PC-9 (cell line): ENCODE measurements at regions not wholly inside any gene's neighbourhood (a gene's known extent, or its start where the extent isn't known, plus 50 kb on each side); places are given as distances from the start of the nearest gene placed in this dataset.

Experiments used
- EZH2 ChIP-seq: fragments of 200-600 bp; sonication (generic); IDR thresholded peaks from 2 replicates; pipeline ENCODE4 v1.8.0; 2017; ENCODE audit warnings: antibody characterized with exemption, low read depth
- TF ChIP-seq, protein P1 (sequence below): fragments of 200-600 bp; sonication (generic); conservative IDR thresholded peaks from 2 replicates; pipeline ENCODE4 v1.6.1; 2017; ENCODE audit warnings: mixed run types, antibody characterized with exemption, mild to moderate bottlenecking, moderate library complexity

DNA sequence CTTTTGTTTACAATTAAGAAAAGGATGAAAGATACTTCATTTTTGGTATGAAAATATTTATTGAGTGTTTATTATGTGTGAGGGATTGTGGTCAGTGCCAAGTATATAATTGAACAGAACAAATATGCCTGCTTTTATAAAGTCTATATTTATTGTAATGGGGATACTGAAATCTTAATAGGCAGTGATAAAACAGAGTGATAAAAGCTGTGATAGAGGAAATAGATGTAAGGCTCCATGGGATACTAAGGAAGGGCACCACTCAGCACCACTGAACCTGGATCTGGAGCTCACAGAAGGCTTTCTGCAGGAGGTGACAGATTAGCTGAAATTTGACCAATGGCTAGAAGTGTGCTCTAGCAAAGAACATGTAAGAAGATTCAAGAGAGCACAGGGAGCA, 263.5 kb downstream of the C4orf33 start:
- TF ChIP-seq EZH2: no peak
- TF ChIP-seq, protein P1, sequence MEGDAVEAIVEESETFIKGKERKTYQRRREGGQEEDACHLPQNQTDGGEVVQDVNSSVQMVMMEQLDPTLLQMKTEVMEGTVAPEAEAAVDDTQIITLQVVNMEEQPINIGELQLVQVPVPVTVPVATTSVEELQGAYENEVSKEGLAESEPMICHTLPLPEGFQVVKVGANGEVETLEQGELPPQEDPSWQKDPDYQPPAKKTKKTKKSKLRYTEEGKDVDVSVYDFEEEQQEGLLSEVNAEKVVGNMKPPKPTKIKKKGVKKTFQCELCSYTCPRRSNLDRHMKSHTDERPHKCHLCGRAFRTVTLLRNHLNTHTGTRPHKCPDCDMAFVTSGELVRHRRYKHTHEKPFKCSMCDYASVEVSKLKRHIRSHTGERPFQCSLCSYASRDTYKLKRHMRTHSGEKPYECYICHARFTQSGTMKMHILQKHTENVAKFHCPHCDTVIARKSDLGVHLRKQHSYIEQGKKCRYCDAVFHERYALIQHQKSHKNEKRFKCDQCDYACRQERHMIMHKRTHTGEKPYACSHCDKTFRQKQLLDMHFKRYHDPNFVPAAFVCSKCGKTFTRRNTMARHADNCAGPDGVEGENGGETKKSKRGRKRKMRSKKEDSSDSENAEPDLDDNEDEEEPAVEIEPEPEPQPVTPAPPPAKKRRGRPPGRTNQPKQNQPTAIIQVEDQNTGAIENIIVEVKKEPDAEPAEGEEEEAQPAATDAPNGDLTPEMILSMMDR: no peak
